HUDEP-2 (cell line): ENCODE measurements at regions not wholly inside any gene's neighbourhood (a gene's known extent, or its start where the extent isn't known, plus 50 kb on each side); places are given as distances from the start of the nearest gene placed in this dataset.
"Not testable (repeated sequence)": the region's sequence is repeated elsewhere in the genome, so short reads cannot be mapped to it uniquely, and the experiment has no call there.

Source experiments
- DNase-seq, 76 experiments: peaks; one replicate each; lab custom pipeline; 2025; ENCODE audit not compliant: unreplicated experiment in 76 of 76; lab: John Stamatoyannopoulos, UW

DNA sequence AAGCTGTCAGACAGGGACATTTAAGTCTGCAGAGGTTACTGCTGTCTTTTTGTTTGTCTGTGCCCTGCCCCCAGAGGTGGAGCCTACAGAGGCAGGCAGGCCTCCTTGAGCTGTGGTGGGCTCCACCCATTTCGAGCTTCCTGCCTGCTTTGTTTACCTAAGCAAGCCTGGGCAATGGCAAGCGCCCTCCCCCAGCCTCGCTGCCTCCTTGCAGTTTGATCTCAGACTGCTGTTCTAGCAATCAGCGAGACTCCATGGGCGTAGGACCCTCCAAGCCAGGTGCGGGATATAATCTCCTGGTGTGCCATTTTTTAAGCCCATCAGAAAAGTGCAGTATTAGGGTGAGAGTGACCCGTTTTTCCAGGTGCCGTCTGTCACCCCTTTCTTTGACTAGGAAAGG is 53.6 kb upstream of the EDA2R start:
- DNase-seq: not testable (repeated sequence)
